A673 (cell line): ENCODE measurements at regions not wholly inside any gene's neighbourhood (a gene's known extent, or its start where the extent isn't known, plus 50 kb on each side); places are given as distances from the start of the nearest gene placed in this dataset.

Experiments used
- BruUV-seq: library from RNA; stranded (reverse); fragments of 400-500 nt; replicated peaks from 2 replicates; lab custom pipeline; 2021; lab: Mats Ljungman, UMichigan
- CTCF ChIA-PET: fragments of 300-600 bp; sonication (Branson Sonifier 250); formaldehyde crosslinking; loops from one replicate; lab custom pipeline; 2022; ENCODE audit warnings: antibody characterized with exemption; lab: Charles Lee
- POLR2A ChIA-PET: fragments of 300-600 bp; sonication (Branson Sonifier 250); formaldehyde crosslinking; loops from one replicate; lab custom pipeline; 2022; ENCODE audit warnings: antibody characterized with exemption; ENCODE audit not compliant: low non-redundant PET; lab: Charles Lee
- DNase-seq: peaks from one replicate; pipeline ENCODE4 v3.0.0-alpha.2; 2015; ENCODE audit warnings: low spot score
- H3K27ac ChIP-seq: fragments of 200-600 bp; sonication (generic); 2 replicates; pipeline ENCODE4 v1.5.1; 2016; ENCODE audit warnings: mixed run types, low read depth, mild to moderate bottlenecking, mixed read lengths, antibody characterized with exemption, low read length; ENCODE audit not compliant: poor library complexity, severe bottlenecking
- H3K27me3 ChIP-seq: fragments of 200-600 bp; sonication (generic); replicated peaks from 2 replicates; pipeline ENCODE4 v1.6.1; 2017; ENCODE audit warnings: mixed run types, low read depth, mild to moderate bottlenecking, mixed read lengths, antibody characterized with exemption, low read length; ENCODE audit not compliant: insufficient read depth, poor library complexity
- H3K36me3 ChIP-seq: fragments of 200-600 bp; sonication (generic); 2 replicates; pipeline ENCODE4 v1.6.1; 2016; ENCODE audit warnings: mixed run types, mild to moderate bottlenecking, mixed read lengths, antibody characterized with exemption, low read length; ENCODE audit not compliant: insufficient read depth, poor library complexity, severe bottlenecking
- H3K4me1 ChIP-seq: fragments of 200-600 bp; sonication (generic); 2 replicates; pipeline ENCODE4 v1.6.1; 2017; ENCODE audit warnings: mixed run types, mild to moderate bottlenecking, mixed read lengths, antibody characterized with exemption, low read length; ENCODE audit not compliant: insufficient read depth, poor library complexity, severe bottlenecking
- H3K4me3 ChIP-seq: fragments of 200-600 bp; sonication (generic); 2 replicates; pipeline ENCODE4 v1.5.1; 2016; ENCODE audit warnings: low read depth, mixed run types, mild to moderate bottlenecking, mixed read lengths, low read length; ENCODE audit not compliant: poor library complexity, severe bottlenecking
- H3K9me3 ChIP-seq: fragments of 200-600 bp; sonication (generic); 2 replicates; pipeline ENCODE4 v1.6.1; 2016; ENCODE audit warnings: mixed run types, low read depth, mild to moderate bottlenecking, mixed read lengths, antibody characterized with exemption, low read length; ENCODE audit not compliant: poor library complexity, severe bottlenecking
- EZH2 ChIP-seq: fragments of 200-600 bp; sonication (generic); IDR thresholded peaks from 2 replicates; pipeline ENCODE4 v1.6.1; 2017; ENCODE audit warnings: borderline replicate concordance, low read depth, mild to moderate bottlenecking, mixed read lengths, antibody characterized with exemption, low read length; ENCODE audit not compliant: poor library complexity, severe bottlenecking
- intact Hi-C: fragments of 100-400 bp; cut with micrococcal nuclease; formaldehyde crosslinking; loops from one replicate; pipeline ENCODE4 v1.10.0; 2022; ENCODE audit not compliant: unreplicated experiment
- TF ChIP-seq, protein P1 (sequence below): fragments of 300-800, 200-600 bp; sonication (generic); conservative IDR thresholded peaks from 2 replicates; pipeline ENCODE4 v1.5.1; 2017; ENCODE audit warnings: low read depth, mild to moderate bottlenecking, antibody characterized with exemption, low read length, moderate library complexity, mixed read lengths

DNA sequence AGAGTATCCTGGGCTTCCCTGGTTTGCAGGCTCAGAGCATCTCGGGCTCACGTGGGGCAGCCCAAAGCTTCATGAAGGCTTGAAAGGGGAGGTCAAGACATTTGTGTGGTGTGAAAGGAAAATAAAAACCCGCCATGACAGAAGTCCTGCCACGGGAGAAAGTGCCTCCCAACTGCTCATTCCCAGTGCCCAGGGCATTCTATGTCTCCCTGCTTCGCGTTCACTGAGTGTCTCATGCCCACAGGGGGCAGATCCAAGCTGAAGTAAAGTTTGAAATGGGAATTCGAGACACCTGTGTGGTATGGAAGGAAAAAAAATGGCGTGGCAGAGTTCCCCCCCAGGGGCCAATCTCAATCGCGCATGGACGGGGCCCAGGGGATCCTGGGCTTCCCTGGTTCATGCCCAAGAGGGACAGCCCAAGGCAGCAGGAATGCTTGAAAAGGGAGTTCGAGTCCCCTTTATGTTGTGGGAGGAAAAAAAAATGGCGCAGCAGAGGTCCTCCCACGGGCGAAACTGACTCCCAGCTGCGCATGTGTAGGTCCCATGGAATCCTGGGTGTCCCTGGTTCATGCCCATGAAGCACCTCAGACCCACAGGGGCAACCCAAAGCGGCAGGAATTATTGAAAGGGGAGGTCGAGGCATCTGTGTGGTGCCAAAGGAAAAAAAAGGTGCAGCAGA, 576.7 kb downstream of the ALG10 start:
- Histone ChIP-seq H3K4me3 (no peak overlapping the region), H3K4me1 (no peaks in the 10 kb centered on the region), H3K36me3 (no peaks in the 10 kb centered on the region), H3K27me3 (no peaks in the 10 kb centered on the region), H3K27ac (no peak overlapping the region), H3K9me3 (peaks cover 30% of the 10 kb centered on the region)
- BruUV-seq: no TSS peak
- ChIA-PET POLR2A (no interaction called here), CTCF (no interaction called here)
- intact Hi-C loops: loop anchor here (10.0 kb wide), 1 partner anchor 84 kb away; no protein-coding TSS in a partner anchor
- DNase-seq: no peak
- TF ChIP-seq EZH2: no peak
- TF ChIP-seq, protein P1, sequence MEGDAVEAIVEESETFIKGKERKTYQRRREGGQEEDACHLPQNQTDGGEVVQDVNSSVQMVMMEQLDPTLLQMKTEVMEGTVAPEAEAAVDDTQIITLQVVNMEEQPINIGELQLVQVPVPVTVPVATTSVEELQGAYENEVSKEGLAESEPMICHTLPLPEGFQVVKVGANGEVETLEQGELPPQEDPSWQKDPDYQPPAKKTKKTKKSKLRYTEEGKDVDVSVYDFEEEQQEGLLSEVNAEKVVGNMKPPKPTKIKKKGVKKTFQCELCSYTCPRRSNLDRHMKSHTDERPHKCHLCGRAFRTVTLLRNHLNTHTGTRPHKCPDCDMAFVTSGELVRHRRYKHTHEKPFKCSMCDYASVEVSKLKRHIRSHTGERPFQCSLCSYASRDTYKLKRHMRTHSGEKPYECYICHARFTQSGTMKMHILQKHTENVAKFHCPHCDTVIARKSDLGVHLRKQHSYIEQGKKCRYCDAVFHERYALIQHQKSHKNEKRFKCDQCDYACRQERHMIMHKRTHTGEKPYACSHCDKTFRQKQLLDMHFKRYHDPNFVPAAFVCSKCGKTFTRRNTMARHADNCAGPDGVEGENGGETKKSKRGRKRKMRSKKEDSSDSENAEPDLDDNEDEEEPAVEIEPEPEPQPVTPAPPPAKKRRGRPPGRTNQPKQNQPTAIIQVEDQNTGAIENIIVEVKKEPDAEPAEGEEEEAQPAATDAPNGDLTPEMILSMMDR: no peak

DNA sequence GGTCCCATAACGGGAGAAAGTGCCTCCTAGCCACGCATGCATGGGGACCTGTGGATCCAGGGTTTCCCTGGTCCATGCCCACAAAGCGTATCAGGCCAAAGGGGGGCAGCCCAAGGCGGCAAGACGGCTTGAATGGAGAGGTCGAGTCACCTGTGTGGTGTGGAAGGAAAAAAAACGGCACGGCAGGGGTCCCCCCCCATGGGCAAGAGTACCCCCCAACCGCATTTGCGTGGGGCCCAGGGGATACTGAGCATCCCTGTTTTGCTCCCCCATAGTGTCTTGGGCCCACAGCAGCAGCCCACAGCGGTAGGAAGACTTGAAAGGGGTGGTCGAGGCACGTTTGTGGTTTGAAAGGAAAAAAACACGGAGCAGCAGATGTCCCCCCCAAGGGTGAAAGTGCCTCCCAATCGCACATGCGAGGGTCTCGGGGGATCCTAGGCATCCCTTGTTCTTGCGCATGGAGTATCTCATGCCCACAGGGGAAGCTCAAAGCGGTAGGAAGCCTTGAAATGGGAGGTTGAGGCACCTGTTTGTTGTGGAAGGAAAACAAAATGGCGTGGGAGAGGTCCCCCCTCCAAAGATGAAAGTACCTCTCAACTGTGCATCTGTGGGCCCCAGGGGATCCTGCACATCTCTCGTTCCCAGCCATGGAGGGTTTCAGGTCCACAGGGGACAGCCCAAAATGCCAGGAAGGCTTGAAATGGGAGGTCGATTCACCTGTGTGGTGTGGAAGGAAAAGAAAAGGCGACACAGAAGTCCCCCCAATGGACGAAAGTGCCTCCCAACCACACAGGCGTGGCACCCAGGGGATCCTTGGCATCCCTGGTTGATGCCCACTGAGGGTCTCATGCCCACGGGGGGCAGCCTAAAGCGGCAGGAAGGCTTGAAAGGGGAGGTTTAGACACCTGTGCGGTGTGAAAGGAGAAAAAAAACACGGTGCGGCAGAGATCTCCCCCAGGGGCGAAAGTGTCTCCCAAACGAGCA, 577.5 kb downstream of the ALG10 start:
- no peak overlapping the region for H3K4me3 ChIP-seq
- no peak overlapping the region for H3K27ac ChIP-seq
- DNase-seq: no peak
- peaks cover 22% of the 10 kb centered on the region for H3K9me3 ChIP-seq
- H3K36me3 ChIP-seq: no peaks in the 10 kb centered on the region
- TF ChIP-seq, protein P1: no peak
- TF ChIP-seq EZH2: no peak
- intact Hi-C loops: loop anchor here (10.0 kb wide), 1 partner anchor 85 kb away; no protein-coding TSS in a partner anchor
- ChIA-PET CTCF (no interaction called here), POLR2A (no interaction called here)
- no TSS peak for BruUV-seq
- no peaks in the 10 kb centered on the region for H3K4me1 ChIP-seq
- no peaks in the 10 kb centered on the region for H3K27me3 ChIP-seq

DNA sequence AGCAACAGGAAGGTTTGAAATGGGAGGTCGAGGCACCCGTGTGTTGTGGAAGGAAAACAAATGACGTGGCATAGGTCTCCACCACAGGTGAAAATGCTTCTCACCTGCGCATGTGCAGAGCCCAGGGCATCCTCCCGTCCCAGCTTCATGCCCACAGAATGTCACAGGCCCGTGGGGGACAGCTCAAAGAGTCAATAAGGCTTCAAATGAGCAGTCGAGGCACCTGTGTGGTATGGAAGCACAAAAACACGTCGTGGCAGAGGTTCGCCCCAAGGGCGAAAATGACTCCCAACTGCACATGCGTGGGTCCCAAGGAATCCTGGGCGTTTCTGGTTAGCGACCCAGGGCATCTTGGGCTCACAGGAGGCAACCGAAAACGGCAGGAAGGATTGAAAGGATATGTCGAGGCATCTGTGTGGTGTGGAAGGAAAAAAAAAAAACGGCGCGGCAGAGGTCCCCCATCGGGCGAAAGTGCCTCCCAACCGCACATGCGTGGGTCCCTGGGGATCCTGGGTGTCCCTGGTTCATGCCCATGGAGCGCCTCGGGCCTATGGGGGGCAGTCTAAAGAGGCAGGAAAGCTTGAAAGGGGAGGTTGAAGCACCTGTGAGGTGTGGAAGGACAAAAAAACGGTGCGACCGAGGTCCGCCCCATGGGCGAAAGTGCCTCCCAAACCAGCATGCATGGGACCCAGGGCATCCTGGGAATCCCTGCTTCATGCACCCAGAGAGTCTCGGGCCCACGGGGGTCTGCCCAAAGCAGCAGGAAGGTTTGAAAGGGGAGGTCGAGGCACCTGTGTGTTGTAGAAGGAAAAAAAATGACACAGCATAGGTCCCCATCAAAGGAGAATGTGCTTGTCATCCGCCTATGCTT, 578.5 kb downstream of the ALG10 start:
- Histone ChIP-seq H3K4me3 (no peak overlapping the region), H3K9me3 (peaks cover 18% of the 10 kb centered on the region), H3K27me3 (no peaks in the 10 kb centered on the region), H3K36me3 (no peaks in the 10 kb centered on the region), H3K27ac (no peak overlapping the region), H3K4me1 (no peaks in the 10 kb centered on the region)
- no peak for DNase-seq
- intact Hi-C loops: no loop called here
- ChIA-PET POLR2A (no interaction called here), CTCF (no interaction called here)
- no TSS peak for BruUV-seq
- no peak for TF ChIP-seq EZH2
